GM23338 (cell line): ENCODE measurements at regions not wholly inside any gene's neighbourhood (a gene's known extent, or its start where the extent isn't known, plus 50 kb on each side); places are given as distances from the start of the nearest gene placed in this dataset.

Experiments used
- ATAC-seq: fragments of 200-7000 bp; cut with Tn5 transposase; 3 replicates; pipeline ENCODE4 v1.9.1; 2020
- DNase-seq: peaks from one replicate; pipeline ENCODE4 v3.0.0-alpha.2; 2015; ENCODE audit warnings: low spot score
- H2AFZ ChIP-seq: fragments of 200-600 bp; sonication (generic); 2 replicates; pipeline ENCODE4 v1.8.0; 2016; ENCODE audit warnings: antibody characterized with exemption, mild to moderate bottlenecking, moderate library complexity
- H3F3A ChIP-seq: fragments of 200-600 bp; sonication (generic); replicated peaks from 2 replicates; pipeline ENCODE4 v1.8.0; 2017; ENCODE audit warnings: antibody characterized with exemption, mixed run types, low read depth
- H3K27ac ChIP-seq: fragments of 200-600 bp; sonication (generic); 2 replicates; pipeline ENCODE4 v1.6.1; 2016; ENCODE audit warnings: low read depth
- H3K27me3 ChIP-seq: fragments of 200-600 bp; sonication (generic); 2 replicates; pipeline ENCODE4 v1.8.0; 2016; ENCODE audit warnings: mild to moderate bottlenecking, mixed run types, moderate library complexity; ENCODE audit not compliant: insufficient read depth
- H3K36me3 ChIP-seq: fragments of 200-600 bp; sonication (generic); 2 replicates; pipeline ENCODE4 v1.8.0; 2016; ENCODE audit warnings: mild to moderate bottlenecking; ENCODE audit not compliant: insufficient read depth
- H3K4me1 ChIP-seq: fragments of 200-600 bp; sonication (generic); 2 replicates; pipeline ENCODE4 v1.8.0; 2016; ENCODE audit warnings: mild to moderate bottlenecking, moderate library complexity; ENCODE audit not compliant: insufficient read depth
- H3K4me2 ChIP-seq: fragments of 200-600 bp; sonication (generic); 2 replicates; pipeline ENCODE4 v1.7.1; 2017; ENCODE audit warnings: mixed run types
- H3K4me3 ChIP-seq: fragments of 200-600 bp; sonication (generic); 2 replicates; pipeline ENCODE4 v1.6.1; 2016; ENCODE audit warnings: mixed run types
- H3K79me2 ChIP-seq: fragments of 200-600 bp; sonication (generic); replicated peaks from 2 replicates; pipeline ENCODE4 v1.8.0; 2017; ENCODE audit warnings: mild to moderate bottlenecking; ENCODE audit not compliant: insufficient read depth
- H3K9me2 ChIP-seq: fragments of 200-600 bp; sonication (generic); 2 replicates; pipeline ENCODE4 v1.8.0; 2017; ENCODE audit not compliant: insufficient read depth
- H4K20me1 ChIP-seq: fragments of 200-600 bp; sonication (generic); replicated peaks from 2 replicates; pipeline ENCODE4 v1.8.0; 2017; ENCODE audit warnings: mild to moderate bottlenecking; ENCODE audit not compliant: insufficient read depth
- H3K27ac Mint-ChIP-seq: 2 replicates; pipeline ENCODE4 v1.8.0; 2020; ENCODE audit warnings: inconsistent platforms, mild to moderate bottlenecking, moderate library complexity, mixed read lengths
- H3K27me3 Mint-ChIP-seq: 3 replicates; pipeline ENCODE4 v1.8.0; 2022; ENCODE audit warnings: low read depth, mild to moderate bottlenecking, moderate library complexity, mixed read lengths, inconsistent platforms; ENCODE audit not compliant: insufficient read depth, poor library complexity
- H3K36me3 Mint-ChIP-seq: 3 replicates; pipeline ENCODE4 v1.8.0; 2021; ENCODE audit warnings: low read depth, mild to moderate bottlenecking, inconsistent platforms, moderate library complexity, mixed read lengths
- H3K4me1 Mint-ChIP-seq: 3 replicates; pipeline ENCODE4 v1.8.0; 2020; ENCODE audit warnings: mild to moderate bottlenecking, inconsistent platforms, mixed read lengths
- H3K4me3 Mint-ChIP-seq: 3 replicates; pipeline ENCODE4 v1.8.0; 2021; ENCODE audit warnings: moderate library complexity, mild to moderate bottlenecking, inconsistent platforms, mixed read lengths
- H3K9me3 Mint-ChIP-seq: 3 replicates; pipeline ENCODE4 v1.8.0; 2020; ENCODE audit warnings: moderate library complexity, mild to moderate bottlenecking, inconsistent platforms, mixed read lengths
- ETS1 ChIP-seq: IDR thresholded peaks from 2 replicates; pipeline ENCODE4 v1.6.1; 2016; ENCODE audit warnings: antibody characterized with exemption
- EZH2phosphoT487 ChIP-seq: fragments of 200-600 bp; sonication (generic); IDR thresholded peaks from one replicate; pipeline ENCODE4 v1.8.1; 2018; ENCODE audit warnings: antibody characterized with exemption; ENCODE audit not compliant: unreplicated experiment
- POLR2AphosphoS5 ChIP-seq: IDR thresholded peaks from 2 replicates; pipeline ENCODE4 v1.6.1; 2016; ENCODE audit warnings: antibody characterized with exemption, low read depth
- REST ChIP-seq: IDR thresholded peaks from one replicate; pipeline ENCODE4 v1.6.1; 2018; ENCODE audit warnings: antibody characterized with exemption; ENCODE audit not compliant: unreplicated experiment
- STAT1 ChIP-seq: IDR thresholded peaks from one replicate; pipeline ENCODE4 v1.6.1; 2016; ENCODE audit warnings: antibody characterized with exemption; ENCODE audit not compliant: unreplicated experiment
- ZNF114 ChIP-seq: fragments of 250-450 bp; sonication (Bioruptor Pico); IDR thresholded peaks from 2 replicates; pipeline ENCODE4 v1.5.0; 2020; ENCODE audit warnings: mild to moderate bottlenecking, moderate library complexity
- TF ChIP-seq, protein P1 (sequence below), 2 experiments: fragments of 200-600 bp in 1 of 2; sonication (generic) in 1 of 2; conservative IDR thresholded peaks; 2 replicates each; pipeline versions ENCODE4 v1.5.1 to v1.6.1; 2016 to 2017; ENCODE audit warnings: antibody characterized with exemption in 2 of 2, low read depth in 2 of 2, mild to moderate bottlenecking in 2 of 2, moderate library complexity in 1 of 2

GRCh38 chr10:43904301-43904700 lies 255.6 kb upstream of the ZNF32 start:
- Histone ChIP-seq H3K27ac (no peak overlapping the region), H4K20me1 (no peaks in the 10 kb centered on the region), H3K27me3 (no peaks in the 10 kb centered on the region), H3K4me3 (no peak overlapping the region), H3F3A (no peaks in the 10 kb centered on the region), H3K36me3 (no peaks in the 10 kb centered on the region), H3K4me1 (no peaks in the 10 kb centered on the region), H2AFZ (no peak overlapping the region), H3K79me2 (no peaks in the 10 kb centered on the region), H3K4me2 (no peak overlapping the region), H3K9me2 (no peaks in the 10 kb centered on the region)
- H3K36me3 Mint-ChIP-seq: no peaks in the 10 kb centered on the region
- H3K4me3 Mint-ChIP-seq: no peak overlapping the region
- no peak overlapping the region for H3K27ac Mint-ChIP-seq
- ATAC-seq (peak; percentile 75), DNase-seq (no peak)
- H3K27me3 Mint-ChIP-seq: peaks cover 3% of the 10 kb centered on the region
- TF ChIP-seq, protein P1, sequence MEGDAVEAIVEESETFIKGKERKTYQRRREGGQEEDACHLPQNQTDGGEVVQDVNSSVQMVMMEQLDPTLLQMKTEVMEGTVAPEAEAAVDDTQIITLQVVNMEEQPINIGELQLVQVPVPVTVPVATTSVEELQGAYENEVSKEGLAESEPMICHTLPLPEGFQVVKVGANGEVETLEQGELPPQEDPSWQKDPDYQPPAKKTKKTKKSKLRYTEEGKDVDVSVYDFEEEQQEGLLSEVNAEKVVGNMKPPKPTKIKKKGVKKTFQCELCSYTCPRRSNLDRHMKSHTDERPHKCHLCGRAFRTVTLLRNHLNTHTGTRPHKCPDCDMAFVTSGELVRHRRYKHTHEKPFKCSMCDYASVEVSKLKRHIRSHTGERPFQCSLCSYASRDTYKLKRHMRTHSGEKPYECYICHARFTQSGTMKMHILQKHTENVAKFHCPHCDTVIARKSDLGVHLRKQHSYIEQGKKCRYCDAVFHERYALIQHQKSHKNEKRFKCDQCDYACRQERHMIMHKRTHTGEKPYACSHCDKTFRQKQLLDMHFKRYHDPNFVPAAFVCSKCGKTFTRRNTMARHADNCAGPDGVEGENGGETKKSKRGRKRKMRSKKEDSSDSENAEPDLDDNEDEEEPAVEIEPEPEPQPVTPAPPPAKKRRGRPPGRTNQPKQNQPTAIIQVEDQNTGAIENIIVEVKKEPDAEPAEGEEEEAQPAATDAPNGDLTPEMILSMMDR (conservative IDR thresholded peaks at IDR 0.05; ENCODE audit: low read depth in 2 of 2): peak in 1 of 2 experiments; percentile 44; a peak in 2 of 4 replicates
- TF ChIP-seq EZH2phosphoT487: no peak
- H3K4me1 Mint-ChIP-seq: peaks cover 7% of the 10 kb centered on the region
- H3K9me3 Mint-ChIP-seq: no peaks in the 10 kb centered on the region

- no peaks in the 10 kb centered on the region for H4K20me1 ChIP-seq
- H3K4me1 ChIP-seq: no peaks in the 10 kb centered on the region
- no peak overlapping the region for H3K4me2 ChIP-seq
- no peaks in the 10 kb centered on the region for H3K36me3 ChIP-seq
- no peak overlapping the region for H3K27ac ChIP-seq
- no peak overlapping the region for H2AFZ ChIP-seq
- H3K36me3 Mint-ChIP-seq: no peaks in the 10 kb centered on the region
- peaks cover 4% of the 10 kb centered on the region for H3K27me3 Mint-ChIP-seq
- TF ChIP-seq ZNF114 (CRISPR knock-in tag) (no peak), STAT1 (no peak)
- H3F3A ChIP-seq: no peaks in the 10 kb centered on the region
- DNase-seq (no peak), ATAC-seq (no peak)
- H3K4me3 ChIP-seq: no peak overlapping the region
- H3K4me1 Mint-ChIP-seq: peaks cover 7% of the 10 kb centered on the region
- no peaks in the 10 kb centered on the region for H3K27me3 ChIP-seq
- no peaks in the 10 kb centered on the region for H3K79me2 ChIP-seq
- H3K27ac Mint-ChIP-seq: no peak overlapping the region
- no peaks in the 10 kb centered on the region for H3K9me3 Mint-ChIP-seq
- H3K9me2 ChIP-seq: no peaks in the 10 kb centered on the region; the same call in 1 of the 2 replicates
- H3K4me3 Mint-ChIP-seq: no peak overlapping the region
Observed at GRCh38 chr10:43903451-43903850, 254.8 kb upstream of the ZNF32 start.

GRCh38 chr10:43902842-43903241 lies 254.2 kb upstream of the ZNF32 start:
- Histone ChIP-seq H3K4me3 (no peak overlapping the region), H3K9me2 (no peaks in the 10 kb centered on the region; the same call in 1 of the 2 replicates), H3K4me2 (no peak overlapping the region), H3F3A (no peaks in the 10 kb centered on the region), H3K27me3 (no peaks in the 10 kb centered on the region), H3K36me3 (no peaks in the 10 kb centered on the region), H3K4me1 (no peaks in the 10 kb centered on the region), H3K79me2 (no peaks in the 10 kb centered on the region), H3K27ac (no peak overlapping the region), H2AFZ (no peak overlapping the region), H4K20me1 (no peaks in the 10 kb centered on the region)
- Mint-ChIP-seq H3K27ac (no peak overlapping the region), H3K4me3 (no peak overlapping the region), H3K27me3 (peaks cover 6% of the 10 kb centered on the region), H3K9me3 (no peaks in the 10 kb centered on the region), H3K4me1 (peaks cover 7% of the 10 kb centered on the region), H3K36me3 (no peaks in the 10 kb centered on the region)
- no peak for ATAC-seq
- no peak for DNase-seq
- TF ChIP-seq POLR2AphosphoS5 (no peak), REST (no peak), ETS1 (no peak)
